GM12878 (cell line): ENCODE measurements at regions not wholly inside any gene's neighbourhood (a gene's known extent, or its start where the extent isn't known, plus 50 kb on each side); places are given as distances from the start of the nearest gene placed in this dataset.

Source experiments
- BACH1 ChIP-seq: fragments of 450-650 bp; IDR thresholded peaks from 2 replicates; pipeline ENCODE4 v1.6.1; 2017; ENCODE audit warnings: mild to moderate bottlenecking, borderline replicate concordance
- CBFB ChIP-seq: IDR thresholded peaks from 2 replicates; pipeline ENCODE4 v1.6.1; 2016; ENCODE audit warnings: antibody characterized with exemption, low read depth
- CEBPB ChIP-seq, 2 experiments: fragments of 150-350 bp in 1 of 2; IDR thresholded peaks; 2 replicates each; pipeline ENCODE4 v1.6.1; 2012 to 2014; ENCODE audit warnings: low read depth in 2 of 2, low read length in 2 of 2, borderline replicate concordance in 1 of 2, inconsistent platforms in 1 of 2
- CREB1 ChIP-seq: IDR thresholded peaks from 2 replicates; pipeline ENCODE4 v1.6.1; 2012; ENCODE audit warnings: low read depth, mild to moderate bottlenecking, inconsistent platforms
- MTA3 ChIP-seq: IDR thresholded peaks from 2 replicates; pipeline ENCODE4 v1.6.1; 2012; ENCODE audit warnings: low read length, inconsistent platforms, borderline replicate concordance
- MYB ChIP-seq: fragments of 150-350 bp; IDR thresholded peaks from 2 replicates; pipeline ENCODE4 v1.6.1; 2014; ENCODE audit warnings: mild to moderate bottlenecking, low read depth, low read length, borderline replicate concordance
- NFIC ChIP-seq: IDR thresholded peaks from 2 replicates; pipeline ENCODE4 v1.6.1; 2012; ENCODE audit warnings: low read depth, mild to moderate bottlenecking, inconsistent platforms, low read length, moderate library complexity
- NRF1 ChIP-seq: conservative IDR thresholded peaks from 2 replicates; pipeline ENCODE4 v1.6.1; 2011; ENCODE audit warnings: mild to moderate bottlenecking, low read depth, low read length, improper control_type of control experiment
- PBX3 ChIP-seq: IDR thresholded peaks from 2 replicates; pipeline ENCODE4 v1.6.1; 2011; ENCODE audit warnings: mild to moderate bottlenecking, low read depth, low read length, moderate library complexity; ENCODE audit not compliant: insufficient replicate concordance
- RELA ChIP-seq: fragments of 450-650 bp; IDR thresholded peaks from 2 replicates; pipeline ENCODE4 v1.8.0; 2014; ENCODE audit warnings: borderline replicate concordance; ENCODE audit not compliant: partially characterized antibody
- RFX5 ChIP-seq: IDR thresholded peaks from 2 replicates; pipeline ENCODE4 v1.6.1; 2011; ENCODE audit warnings: low read depth, low read length, improper control_type of control experiment
- WRNIP1 ChIP-seq: IDR thresholded peaks from 2 replicates; pipeline ENCODE4 v1.6.1; 2011; ENCODE audit warnings: low read depth, low read length, improper control_type of control experiment, borderline replicate concordance
- ZNF622 ChIP-seq: fragments of 450-650 bp; IDR thresholded peaks from 2 replicates; pipeline ENCODE4 v1.6.1; 2017; ENCODE audit warnings: mild to moderate bottlenecking, inconsistent platforms

DNA sequence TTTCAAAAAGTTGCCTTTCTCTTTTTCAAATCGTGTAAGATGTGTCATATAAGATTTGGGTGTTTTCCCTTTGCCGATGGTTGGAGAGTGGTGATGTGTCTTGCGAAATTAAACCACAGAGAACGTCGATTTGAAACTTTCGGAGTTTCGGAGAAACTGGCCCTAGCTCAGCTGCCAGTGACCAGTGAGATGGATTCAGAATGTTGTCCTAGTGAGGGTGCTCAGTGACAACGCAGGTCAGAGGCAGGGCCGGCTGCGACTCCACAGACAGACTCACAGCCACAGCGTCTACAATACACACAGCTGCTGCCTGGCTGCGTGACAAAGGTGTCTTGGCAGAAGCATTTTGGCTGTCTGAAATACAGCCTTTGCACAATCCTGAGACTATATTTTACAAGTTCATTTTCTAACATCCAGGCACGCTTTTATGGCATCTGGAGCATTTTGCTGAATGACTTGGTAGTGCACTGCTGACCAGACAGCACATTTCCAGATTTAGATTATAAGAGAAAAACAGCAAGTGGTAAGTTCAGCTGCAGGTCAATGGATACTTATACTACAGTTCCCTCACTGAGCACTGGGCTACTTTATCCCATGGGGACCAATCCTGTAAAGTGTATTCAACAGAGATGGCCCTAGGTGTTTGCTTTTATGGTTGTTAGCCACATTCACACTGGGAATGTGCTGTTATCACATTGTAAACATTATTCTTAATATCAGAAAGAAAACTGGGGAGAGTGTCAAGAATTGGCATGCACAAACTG lies 207.5 kb downstream of the KCNRG start (continued):
- TF ChIP-seq PBX3 (no peak), CREB1 (peak; percentile 57; the same call in 1 of the 2 replicates), CBFB (peak; percentile 56; the same call in 1 of the 2 replicates), BACH1 (no peak), MYB (no peak), RFX5 (no peak), WRNIP1 (no peak), NFIC (peak; percentile 64; the same call in 1 of the 2 replicates), MTA3 (no peak), RELA (no peak), NRF1 (no peak), CEBPB (IDR thresholded peaks at IDR 0.05; ENCODE audit: borderline replicate concordance in 1 of 2, low read depth in 2 of 2, low read length in 2 of 2) (peak in 1 of 2 experiments; percentile 75; a peak in 1 of 4 replicates), ZNF622 (no peak)
